ENCODE measurements at regions not wholly inside any gene's neighbourhood (a gene's known extent, or its start where the extent isn't known, plus 50 kb on each side); places are given as distances from the start of the nearest gene placed in this dataset.

DNA sequence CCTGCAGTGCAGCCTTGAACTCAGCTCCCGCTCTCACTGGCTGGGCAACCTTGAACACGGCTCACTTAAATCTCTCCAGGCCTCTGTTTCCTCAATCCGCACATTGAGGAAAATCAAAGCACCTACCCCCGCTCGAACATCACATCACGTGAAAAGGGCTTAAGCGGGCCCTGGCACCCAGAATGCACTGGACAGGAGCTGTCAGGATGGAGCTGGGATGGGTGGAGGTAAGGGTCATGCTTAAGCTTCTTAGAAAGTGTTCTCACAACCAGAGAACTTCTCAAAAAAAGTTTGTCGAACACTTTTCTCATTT is 55.7 kb upstream of the MGMT start:
- H3K9me2 ChIP-seq (replicated peaks; ENCODE audit: insufficient read depth, low read length): no peaks in the 10 kb centered on the region
- no peak overlapping the region for H3K4me3 ChIP-seq (ENCODE audit: low read length)
- no peak overlapping the region for H3K4me2 ChIP-seq (ENCODE audit: low read depth, low read length, poor library complexity, severe bottlenecking)
- H3K79me2 ChIP-seq (ENCODE audit: low read length): no peaks in the 10 kb centered on the region
- no peaks in the 10 kb centered on the region for H4K20me1 ChIP-seq (ENCODE audit: insufficient read depth, low read depth, low read length)
- no peak overlapping the region for H2AFZ ChIP-seq (ENCODE audit: low read length)
- peaks cover 4% of the 10 kb centered on the region for H3K4me1 ChIP-seq (ENCODE audit: low read length)
- H3K9ac ChIP-seq (ENCODE audit: low read length): no peak overlapping the region
- no peak for DNase-seq
- no peaks in the 10 kb centered on the region for H3K27me3 ChIP-seq (ENCODE audit: low read length)
- no peak overlapping the region for H3K27ac ChIP-seq (ENCODE audit: low read length)
- no peaks in the 10 kb centered on the region for H3K36me3 ChIP-seq (ENCODE audit: insufficient read depth, low read length)
- no peaks in the 10 kb centered on the region for H3K9me3 ChIP-seq (ENCODE audit: low read length)

DNA sequence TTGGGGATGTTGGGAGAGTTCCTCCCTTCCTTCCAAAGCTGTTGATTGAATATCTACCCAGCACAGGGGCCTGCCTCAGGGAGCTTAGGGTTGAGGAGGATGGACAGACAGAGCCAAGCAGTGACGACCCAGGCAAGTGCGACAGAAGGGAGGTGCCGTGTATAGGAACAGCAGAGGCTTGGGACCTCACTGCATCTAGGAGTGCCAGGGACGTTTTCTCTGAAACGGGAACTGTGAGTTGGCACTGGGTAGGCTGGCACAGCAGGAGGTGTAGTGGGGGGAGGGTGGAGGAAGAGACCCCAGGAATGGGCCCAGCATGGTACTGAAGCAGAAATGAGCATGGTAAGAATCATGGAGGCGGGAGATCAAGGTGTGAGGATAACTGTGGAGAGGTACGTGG is 55.3 kb upstream of the MGMT start:
- no peaks in the 10 kb centered on the region for H3K9me2 ChIP-seq (replicated peaks; ENCODE audit: insufficient read depth, low read length)
- no peaks in the 10 kb centered on the region for H3K27me3 ChIP-seq (ENCODE audit: low read length)
- no peak overlapping the region for H3K9ac ChIP-seq (ENCODE audit: low read length)
- DNase-seq: no peak
- peaks cover 4% of the 10 kb centered on the region for H3K4me1 ChIP-seq (ENCODE audit: low read length)
- H3K27ac ChIP-seq (ENCODE audit: low read length): no peak overlapping the region
- no peaks in the 10 kb centered on the region for H4K20me1 ChIP-seq (ENCODE audit: insufficient read depth, low read depth, low read length)
- H3K9me3 ChIP-seq (ENCODE audit: low read length): no peaks in the 10 kb centered on the region
- no peak overlapping the region for H3K4me3 ChIP-seq (ENCODE audit: low read length)
- no peak overlapping the region for H2AFZ ChIP-seq (ENCODE audit: low read length)
- H3K79me2 ChIP-seq (ENCODE audit: low read length): no peaks in the 10 kb centered on the region
- H3K4me2 ChIP-seq (ENCODE audit: low read depth, low read length, poor library complexity, severe bottlenecking): no peak overlapping the region
- H3K36me3 ChIP-seq (ENCODE audit: insufficient read depth, low read length): no peaks in the 10 kb centered on the region

- H3K9ac ChIP-seq (ENCODE audit: low read length): no peak overlapping the region
Observed at GRCh38 chr10:129413024-129413423, 54.0 kb upstream of the MGMT start.

GRCh38 chr10:129415215-129416140 is 51.6 kb upstream of the MGMT start:
- DNase-seq: no peak
- H3K9ac ChIP-seq (ENCODE audit: low read length): no peak overlapping the region
- H3K4me2 ChIP-seq (ENCODE audit: low read depth, low read length, poor library complexity, severe bottlenecking): no peak overlapping the region
- no peaks in the 10 kb centered on the region for H4K20me1 ChIP-seq (ENCODE audit: insufficient read depth, low read depth, low read length)
- H3K9me2 ChIP-seq (replicated peaks; ENCODE audit: insufficient read depth, low read length): no peaks in the 10 kb centered on the region
- no peaks in the 10 kb centered on the region for H3K79me2 ChIP-seq (ENCODE audit: low read length)
- no peak overlapping the region for H2AFZ ChIP-seq (ENCODE audit: low read length)
- no peaks in the 10 kb centered on the region for H3K9me3 ChIP-seq (ENCODE audit: low read length)
- no peaks in the 10 kb centered on the region for H3K36me3 ChIP-seq (ENCODE audit: insufficient read depth, low read length)
- peaks cover 4% of the 10 kb centered on the region for H3K4me1 ChIP-seq (ENCODE audit: low read length)
- no peaks in the 10 kb centered on the region for H3K27me3 ChIP-seq (ENCODE audit: low read length)
- H3K4me3 ChIP-seq (ENCODE audit: low read length): no peak overlapping the region
- no peak overlapping the region for H3K27ac ChIP-seq (ENCODE audit: low read length)

More at GRCh38 chr10:129413024-129413423, 54.0 kb upstream of the MGMT start:
- H3K9me2 ChIP-seq (replicated peaks; ENCODE audit: insufficient read depth, low read length): no peaks in the 10 kb centered on the region
- DNase-seq: no peak
- H3K4me3 ChIP-seq (ENCODE audit: low read length): no peak overlapping the region
- no peaks in the 10 kb centered on the region for H4K20me1 ChIP-seq (ENCODE audit: insufficient read depth, low read depth, low read length)
- H3K9me3 ChIP-seq (ENCODE audit: low read length): no peaks in the 10 kb centered on the region
- H3K4me1 ChIP-seq (ENCODE audit: low read length): peaks cover 4% of the 10 kb centered on the region
- H2AFZ ChIP-seq (ENCODE audit: low read length): no peak overlapping the region
- no peaks in the 10 kb centered on the region for H3K27me3 ChIP-seq (ENCODE audit: low read length)
- H3K27ac ChIP-seq (ENCODE audit: low read length): no peak overlapping the region
- no peaks in the 10 kb centered on the region for H3K36me3 ChIP-seq (ENCODE audit: insufficient read depth, low read length)
- no peak overlapping the region for H3K4me2 ChIP-seq (ENCODE audit: low read depth, low read length, poor library complexity, severe bottlenecking)
- no peaks in the 10 kb centered on the region for H3K79me2 ChIP-seq (ENCODE audit: low read length)

GRCh38 chr10:129416155-129416554 is 50.9 kb upstream of the MGMT start:
- no peak overlapping the region for H3K27ac ChIP-seq (ENCODE audit: low read length)
- no peaks in the 10 kb centered on the region for H4K20me1 ChIP-seq (ENCODE audit: insufficient read depth, low read depth, low read length)
- DNase-seq: no peak
- no peaks in the 10 kb centered on the region for H3K27me3 ChIP-seq (ENCODE audit: low read length)
- H3K9me2 ChIP-seq (replicated peaks; ENCODE audit: insufficient read depth, low read length): no peaks in the 10 kb centered on the region
- H3K9ac ChIP-seq (ENCODE audit: low read length): no peak overlapping the region
- H3K4me3 ChIP-seq (ENCODE audit: low read length): no peak overlapping the region
- H3K4me1 ChIP-seq (ENCODE audit: low read length): peaks cover 4% of the 10 kb centered on the region
- H2AFZ ChIP-seq (ENCODE audit: low read length): no peak overlapping the region
- H3K79me2 ChIP-seq (ENCODE audit: low read length): no peaks in the 10 kb centered on the region
- no peak overlapping the region for H3K4me2 ChIP-seq (ENCODE audit: low read depth, low read length, poor library complexity, severe bottlenecking)
- H3K9me3 ChIP-seq (ENCODE audit: low read length): no peaks in the 10 kb centered on the region
- no peaks in the 10 kb centered on the region for H3K36me3 ChIP-seq (ENCODE audit: insufficient read depth, low read length)

- no peaks in the 10 kb centered on the region for H3K36me3 ChIP-seq (ENCODE audit: insufficient read depth, low read length)
- no peaks in the 10 kb centered on the region for H3K9me3 ChIP-seq (ENCODE audit: low read length)
- H3K4me2 ChIP-seq (ENCODE audit: low read depth, low read length, poor library complexity, severe bottlenecking): no peak overlapping the region
- H2AFZ ChIP-seq (ENCODE audit: low read length): no peak overlapping the region
- peaks cover 4% of the 10 kb centered on the region for H3K4me1 ChIP-seq (ENCODE audit: low read length)
- H3K27ac ChIP-seq (ENCODE audit: low read length): no peak overlapping the region
- H3K79me2 ChIP-seq (ENCODE audit: low read length): no peaks in the 10 kb centered on the region
- H3K27me3 ChIP-seq (ENCODE audit: low read length): no peaks in the 10 kb centered on the region
- H3K9me2 ChIP-seq (replicated peaks; ENCODE audit: insufficient read depth, low read length): no peaks in the 10 kb centered on the region
- no peak for DNase-seq
- no peak overlapping the region for H3K4me3 ChIP-seq (ENCODE audit: low read length)
- H3K9ac ChIP-seq (ENCODE audit: low read length): no peak overlapping the region
- H4K20me1 ChIP-seq (ENCODE audit: insufficient read depth, low read depth, low read length): no peaks in the 10 kb centered on the region
Observed at GRCh38 chr10:129416956-129417765, 49.9 kb upstream of the MGMT start.
